CD4-positive, alpha-beta T cell treated with Interleukin-4 for 4 hours (primary cell): ENCODE measurements at regions not wholly inside any gene's neighbourhood (a gene's known extent, or its start where the extent isn't known, plus 50 kb on each side); places are given as distances from the start of the nearest gene placed in this dataset.
"Not testable (repeated sequence)": the region's sequence is repeated elsewhere in the genome, so short reads cannot be mapped to it uniquely, and the experiment has no call there.

Experiments used
- DNase-seq: peaks from one replicate; pipeline ENCODE4 v3.0.0-alpha.2; 2020

DNA sequence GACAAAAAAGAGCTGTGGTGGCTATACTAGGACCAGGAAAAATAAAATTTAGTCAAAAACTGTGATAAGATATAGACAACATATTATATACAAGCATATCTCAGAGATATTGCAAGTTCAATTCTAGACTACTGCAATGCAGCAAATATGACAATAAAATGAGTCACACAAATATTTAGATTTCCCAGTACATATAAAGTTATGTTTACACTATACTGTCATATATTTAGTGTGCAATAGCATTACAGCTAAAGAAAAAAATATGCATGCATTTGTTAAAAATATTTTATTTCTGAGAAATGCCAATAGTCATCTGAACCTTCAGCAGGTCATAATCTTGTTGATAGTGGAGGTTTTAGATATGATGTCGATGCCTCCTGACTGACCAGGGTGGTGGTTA is 72.1 kb downstream of the AKR1C4 start:
- DNase-seq: no peak

GRCh38 chr10:5269791-5270190 is 73.2 kb downstream of the AKR1C4 start:
- no peak for DNase-seq

DNA sequence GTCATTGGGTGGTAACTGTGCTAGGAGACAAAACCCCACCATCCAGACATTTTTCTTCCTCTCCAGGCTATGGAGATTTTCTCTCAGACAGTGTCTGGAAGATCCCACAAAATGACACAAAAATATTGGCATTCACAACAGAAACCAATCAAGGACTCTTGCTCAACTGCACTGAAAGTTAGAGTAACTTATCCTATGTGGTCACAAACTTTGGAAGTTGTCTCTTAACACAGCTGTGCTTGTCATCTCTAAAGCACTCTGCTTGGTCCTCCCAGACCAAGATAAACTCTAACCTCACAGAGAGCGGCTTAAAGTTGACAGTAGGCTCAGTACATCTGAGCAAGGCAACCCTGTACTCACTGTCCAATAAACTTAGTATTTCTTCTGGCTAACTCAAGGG is 74.9 kb downstream of the AKR1C4 start:
- DNase-seq: no peak

GRCh38 chr10:5272065-5272803 is 75.6 kb downstream of the AKR1C4 start:
- no peak for DNase-seq

- no peak for DNase-seq
These were observed 78.2 kb downstream of the AKR1C4 start for GRCh38 chr10:5274795-5275194.

- DNase-seq: no peak
These were observed 83.4 kb upstream of the UCN3 start for GRCh38 chr10:5281356-5281755.

- DNase-seq: no peak
These were observed 82.6 kb upstream of the UCN3 start for GRCh38 chr10:5282137-5282536.

- DNase-seq: peak; percentile 61
These were observed 81.2 kb upstream of the UCN3 start for GRCh38 chr10:5283305-5284158.

- peak; percentile 54 for DNase-seq
These were observed 80.3 kb upstream of the UCN3 start for GRCh38 chr10:5284311-5285057.

GRCh38 chr10:5285186-5285585 is 79.6 kb upstream of the UCN3 start:
- DNase-seq: no peak

GRCh38 chr10:5288359-5288758 is 76.4 kb upstream of the UCN3 start:
- no peak for DNase-seq

DNA sequence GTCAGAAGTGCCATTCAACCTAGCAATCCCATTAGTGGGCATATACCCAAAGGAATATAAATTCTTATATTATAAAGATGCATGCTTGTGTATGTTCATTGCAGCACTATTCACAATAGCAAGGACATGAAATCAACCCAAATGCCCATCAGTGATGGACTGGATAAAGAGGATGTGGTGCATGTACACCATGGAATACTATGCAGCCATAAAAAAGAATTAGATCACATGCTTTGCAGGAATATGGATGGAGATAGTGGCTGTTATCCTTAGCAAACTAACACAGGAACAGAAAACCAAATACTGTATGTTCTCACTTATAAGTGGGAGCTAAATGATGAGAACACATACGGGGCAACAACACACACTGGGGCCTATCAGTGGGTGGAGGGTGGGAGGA is 75.5 kb upstream of the UCN3 start:
- DNase-seq: not testable (repeated sequence)

DNA sequence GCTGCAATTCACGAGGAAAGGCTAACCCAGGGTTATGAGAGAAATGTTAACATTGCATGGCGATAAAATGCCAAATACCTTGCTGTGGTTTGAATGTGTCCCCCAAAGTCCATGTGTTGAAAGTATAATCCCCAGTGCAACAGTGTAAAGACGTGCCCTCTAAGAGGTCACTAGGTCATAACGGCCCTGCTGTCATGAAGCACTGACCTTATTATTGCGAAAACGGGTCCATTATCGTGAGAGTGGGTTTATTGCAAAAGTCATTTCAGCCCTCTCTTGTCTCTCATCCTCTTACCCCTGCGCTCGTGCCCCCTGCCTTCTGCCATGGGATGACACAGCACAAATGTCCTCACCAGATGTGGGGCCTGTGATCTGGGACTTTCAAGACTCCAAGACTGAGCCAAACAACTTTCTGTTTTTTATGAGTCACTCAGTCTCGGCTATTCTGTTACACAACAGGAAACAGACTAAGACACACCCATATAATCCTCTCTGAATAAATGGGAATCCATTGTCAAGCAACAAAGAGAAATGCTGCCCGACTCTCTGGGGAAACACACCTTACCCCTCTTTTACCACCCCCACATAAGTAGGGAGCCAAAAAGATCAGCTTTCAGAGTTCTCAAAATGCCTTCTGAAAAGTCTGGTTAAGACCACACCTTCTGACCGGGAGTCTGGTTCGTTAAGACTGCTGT is 73.1 kb upstream of the UCN3 start:
- DNase-seq: peak; percentile 95

- DNase-seq: peak; percentile 81
These were observed 72.5 kb upstream of the UCN3 start for GRCh38 chr10:5292196-5292735.

GRCh38 chr10:5292970-5293369 is 71.8 kb upstream of the UCN3 start:
- peak; percentile 6 for DNase-seq

- peak; percentile 79 for DNase-seq
These were observed 70.8 kb upstream of the UCN3 start for GRCh38 chr10:5293691-5294550.

DNA sequence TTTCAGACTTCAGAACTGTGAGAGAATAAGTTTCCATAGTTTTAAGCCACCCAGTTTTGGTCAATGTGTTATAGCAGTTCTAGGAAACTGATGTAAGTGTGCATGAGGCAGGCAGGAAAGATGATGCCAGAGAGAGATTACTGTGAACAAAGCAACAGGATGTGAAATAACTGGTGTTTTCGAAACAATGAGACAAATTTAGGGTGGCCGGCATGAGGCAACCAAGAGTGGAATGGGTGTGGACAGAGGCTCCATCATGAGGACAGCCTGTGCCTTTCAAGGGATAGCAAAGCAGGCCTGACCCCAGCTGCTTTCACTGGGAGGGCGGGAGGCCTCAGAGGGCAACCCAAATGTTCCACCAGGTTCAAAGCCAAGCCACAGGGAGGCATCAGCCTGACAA is 67.3 kb upstream of the UCN3 start:
- peak; percentile 73 for DNase-seq

GRCh38 chr10:5297996-5298395 is 66.8 kb upstream of the UCN3 start:
- DNase-seq: no peak

GRCh38 chr10:5299950-5300349 is 64.8 kb upstream of the UCN3 start:
- DNase-seq: no peak

GRCh38 chr10:5303504-5303903 is 61.3 kb upstream of the UCN3 start:
- DNase-seq: no peak

GRCh38 chr10:5305374-5305773 is 59.4 kb upstream of the UCN3 start:
- DNase-seq: no peak

- DNase-seq: no peak
These were observed 53.9 kb upstream of the UCN3 start for GRCh38 chr10:5310914-5311313.
